ENCODE measurements at regions not wholly inside any gene's neighbourhood (a gene's known extent, or its start where the extent isn't known, plus 50 kb on each side); places are given as distances from the start of the nearest gene placed in this dataset.

DNA sequence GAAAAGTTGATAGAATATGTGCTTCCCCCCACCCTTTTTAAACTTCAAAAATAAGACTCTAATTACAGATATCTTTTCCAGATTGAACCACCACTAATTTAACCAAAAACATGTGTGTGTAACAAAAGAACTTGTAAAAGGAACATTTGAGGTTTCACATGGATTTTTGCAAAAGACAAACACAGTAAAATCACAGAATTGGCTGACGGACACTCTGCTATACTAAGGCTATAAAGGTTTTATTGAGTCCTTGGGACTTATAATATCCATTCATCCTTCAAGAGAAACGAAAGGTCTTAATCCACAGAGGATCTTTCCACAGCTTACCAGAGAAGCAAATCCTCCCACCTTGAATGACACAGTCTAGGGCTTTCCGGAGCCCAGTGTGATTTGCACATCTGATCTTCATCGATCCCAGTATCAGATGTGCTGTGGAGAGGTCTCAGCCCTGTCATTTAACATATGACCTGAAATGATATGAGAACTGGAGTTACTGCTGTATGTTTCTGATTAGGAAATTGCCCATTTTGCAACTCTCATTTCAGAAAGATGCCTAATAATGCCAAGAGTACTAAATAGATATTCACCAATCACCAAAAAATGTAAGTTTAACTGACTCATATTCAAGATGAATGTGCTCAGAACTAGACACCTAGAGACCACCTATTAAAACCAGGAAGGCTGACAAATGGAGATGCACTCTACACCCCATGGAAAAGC is 256.5 kb upstream of the FBXL7 start:
- TF ChIP-seq, protein P1, sequence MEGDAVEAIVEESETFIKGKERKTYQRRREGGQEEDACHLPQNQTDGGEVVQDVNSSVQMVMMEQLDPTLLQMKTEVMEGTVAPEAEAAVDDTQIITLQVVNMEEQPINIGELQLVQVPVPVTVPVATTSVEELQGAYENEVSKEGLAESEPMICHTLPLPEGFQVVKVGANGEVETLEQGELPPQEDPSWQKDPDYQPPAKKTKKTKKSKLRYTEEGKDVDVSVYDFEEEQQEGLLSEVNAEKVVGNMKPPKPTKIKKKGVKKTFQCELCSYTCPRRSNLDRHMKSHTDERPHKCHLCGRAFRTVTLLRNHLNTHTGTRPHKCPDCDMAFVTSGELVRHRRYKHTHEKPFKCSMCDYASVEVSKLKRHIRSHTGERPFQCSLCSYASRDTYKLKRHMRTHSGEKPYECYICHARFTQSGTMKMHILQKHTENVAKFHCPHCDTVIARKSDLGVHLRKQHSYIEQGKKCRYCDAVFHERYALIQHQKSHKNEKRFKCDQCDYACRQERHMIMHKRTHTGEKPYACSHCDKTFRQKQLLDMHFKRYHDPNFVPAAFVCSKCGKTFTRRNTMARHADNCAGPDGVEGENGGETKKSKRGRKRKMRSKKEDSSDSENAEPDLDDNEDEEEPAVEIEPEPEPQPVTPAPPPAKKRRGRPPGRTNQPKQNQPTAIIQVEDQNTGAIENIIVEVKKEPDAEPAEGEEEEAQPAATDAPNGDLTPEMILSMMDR (conservative IDR thresholded peaks at IDR 0.05 in 1 of 2, IDR thresholded peaks at IDR 0.05 in 1 of 2; ENCODE audit: low read depth in 1 of 2, low read length in 2 of 2): no peak
- no peak for TF ChIP-seq EZH2 (IDR thresholded peaks at IDR 0.05; ENCODE audit: low read length, missing control alignments)
